Cerebellar cortex (tissue), 1 donor: ENCODE measurements at regions not wholly inside any gene's neighbourhood (a gene's known extent, or its start where the extent isn't known, plus 50 kb on each side); places are given as distances from the start of the nearest gene placed in this dataset.
"Not testable (repeated sequence)": the region's sequence is repeated elsewhere in the genome, so short reads cannot be mapped to it uniquely, and the experiment has no call there.

Source experiments
- DNase-seq: peaks from one replicate; pipeline ENCODE4 v3.0.0-alpha.2; 2015; ENCODE audit warnings: low spot score

DNA sequence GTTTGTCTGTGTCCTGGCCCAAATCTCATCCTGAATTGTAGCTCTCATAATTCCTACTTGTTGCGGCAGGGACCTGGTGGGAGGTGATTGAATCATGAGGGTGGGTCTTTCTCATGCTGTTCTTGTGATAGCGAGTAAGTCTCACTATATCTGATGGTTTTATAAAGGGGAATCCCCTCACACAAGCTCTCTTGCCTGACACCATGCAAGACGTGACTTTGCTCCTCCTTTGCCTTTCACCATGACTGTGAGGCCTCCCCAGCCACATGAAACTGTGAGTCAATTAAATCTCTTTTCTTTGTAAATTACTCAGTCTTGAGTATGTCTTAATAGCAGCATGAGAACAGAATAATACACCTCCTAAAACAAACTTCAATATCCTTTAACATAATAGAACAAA is 1065.6 kb downstream of the PLA2G4A start:
- DNase-seq: no peak

DNA sequence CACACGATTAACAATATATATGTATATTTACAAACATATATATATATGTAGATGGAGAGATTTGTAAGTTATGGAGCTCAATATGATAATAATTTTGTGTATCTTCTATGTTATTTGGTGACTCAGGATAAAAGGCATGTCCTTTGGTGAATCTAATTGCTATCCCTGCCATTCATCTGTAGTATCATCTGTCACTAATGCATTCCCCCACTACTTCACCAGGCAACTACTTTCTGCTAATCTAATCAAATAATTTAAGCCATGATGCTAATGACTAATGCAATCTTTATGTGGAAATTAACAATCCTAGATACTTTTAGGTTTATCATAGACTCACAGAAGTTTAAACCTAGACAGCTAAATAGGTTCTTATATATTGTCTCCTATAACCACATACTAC is 1074.5 kb downstream of the PLA2G4A start:
- no peak for DNase-seq

GRCh38 chr1:187909382-187909781 is 1080.6 kb downstream of the PLA2G4A start:
- no peak for DNase-seq

GRCh38 chr1:187911820-187912219 is 1083.1 kb downstream of the PLA2G4A start:
- DNase-seq: no peak

- no peak for DNase-seq
These were observed 1092.2 kb downstream of the PLA2G4A start for GRCh38 chr1:187920976-187921375.

DNA sequence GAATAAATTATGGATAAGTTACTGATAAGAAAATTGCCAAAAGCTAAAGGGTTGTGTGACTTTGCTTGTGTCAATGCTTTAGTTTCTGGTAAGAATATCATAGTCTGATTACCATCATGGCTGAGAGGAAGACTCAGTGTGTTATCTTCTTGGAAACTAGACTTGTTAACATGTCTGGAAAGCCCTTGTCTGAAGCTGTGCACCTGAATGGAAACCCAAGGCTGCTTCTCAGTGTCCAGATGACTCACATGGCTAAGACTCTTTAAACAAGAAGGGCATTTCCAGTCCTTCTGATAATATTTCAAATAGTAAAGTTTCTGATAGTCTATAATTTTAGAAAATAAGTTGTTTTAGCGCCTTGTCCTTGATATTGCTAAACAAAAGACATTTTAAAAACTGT is 1092.7 kb downstream of the PLA2G4A start:
- no peak for DNase-seq

DNA sequence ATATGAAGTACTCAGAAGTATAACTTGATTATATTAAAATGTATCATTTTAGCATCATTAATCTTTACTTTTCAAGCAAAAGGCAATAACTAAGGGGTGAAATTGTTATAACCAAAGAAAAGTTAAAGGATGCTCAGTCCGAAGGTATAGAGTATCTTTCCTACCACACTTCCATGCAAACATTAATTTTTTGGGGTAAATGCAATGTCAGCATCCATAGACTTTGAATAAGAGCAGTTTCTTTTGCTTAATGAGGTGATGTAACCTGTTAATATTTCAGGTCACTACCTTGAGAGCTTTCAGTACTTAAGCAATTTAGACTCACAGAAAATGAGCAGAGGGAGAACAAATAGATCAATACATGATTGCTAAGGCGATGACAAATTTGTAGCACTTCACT is 1093.5 kb downstream of the PLA2G4A start:
- DNase-seq: no peak

DNA sequence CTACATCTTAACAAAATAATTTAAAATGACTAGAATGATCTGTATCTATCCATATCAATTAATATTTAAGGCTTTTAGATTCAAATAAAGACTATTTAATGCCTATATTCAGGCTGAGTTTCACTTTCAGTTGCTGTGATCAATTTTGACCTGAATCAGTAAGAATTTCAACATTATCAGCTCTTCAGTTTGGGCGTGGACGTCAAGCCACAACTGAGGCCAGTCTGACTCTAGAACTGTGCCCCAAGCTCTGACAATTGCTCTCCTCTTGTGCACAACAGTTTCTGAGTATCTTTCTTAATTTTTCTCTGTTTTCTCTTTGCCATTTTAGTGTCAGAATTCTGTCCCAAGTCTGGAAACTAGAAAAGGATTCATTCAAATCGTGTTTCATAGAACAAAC is 1095.5 kb downstream of the PLA2G4A start:
- no peak for DNase-seq

GRCh38 chr1:187928288-187928687 is 1099.5 kb downstream of the PLA2G4A start:
- peak; percentile 9 for DNase-seq

GRCh38 chr1:187928696-187929095 is 1099.9 kb downstream of the PLA2G4A start:
- no peak for DNase-seq

- DNase-seq: no peak
These were observed 1103.0 kb downstream of the PLA2G4A start for GRCh38 chr1:187931776-187932175.

DNA sequence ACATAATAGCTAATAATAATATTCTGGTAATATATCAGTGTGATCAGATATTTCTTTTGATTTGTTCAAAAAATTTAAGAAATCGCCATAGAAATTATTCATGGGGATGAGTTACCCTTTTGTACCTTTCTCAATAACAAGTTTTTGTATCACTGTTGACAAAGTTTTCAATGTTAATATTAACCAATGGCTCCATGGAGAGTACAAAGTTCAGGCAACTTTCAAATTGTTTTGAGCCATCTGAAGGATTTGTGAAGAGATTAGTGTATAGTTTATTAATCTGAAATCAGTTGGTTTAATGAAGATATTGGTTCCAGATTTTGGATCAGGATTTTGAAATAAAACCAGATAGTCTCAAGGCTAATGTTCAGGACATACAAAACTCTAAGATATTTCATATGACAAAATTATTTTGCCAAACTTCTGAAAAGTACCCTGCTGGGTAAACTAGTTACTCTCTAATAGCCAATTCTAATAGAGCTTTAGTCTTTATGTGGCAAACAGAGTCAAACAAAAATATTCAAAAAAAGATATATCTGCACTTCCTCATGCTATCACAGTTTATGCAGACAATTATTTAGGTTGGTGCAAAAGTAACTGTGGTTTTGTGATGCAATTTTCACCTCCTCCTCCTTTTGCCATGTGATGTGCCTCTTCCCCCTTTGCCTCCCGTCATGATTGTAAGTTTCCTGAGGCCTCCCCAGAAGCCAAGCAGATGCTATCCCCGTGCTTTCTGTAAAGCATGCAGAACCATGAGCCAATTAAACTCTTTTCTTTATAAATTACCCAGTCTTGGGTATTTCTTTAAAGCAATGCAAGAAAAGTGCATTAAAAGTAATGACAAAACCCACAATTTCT is 1105.0 kb downstream of the PLA2G4A start:
- DNase-seq: no peak

- DNase-seq: no peak
These were observed 1107.9 kb downstream of the PLA2G4A start for GRCh38 chr1:187936667-187937066.

DNA sequence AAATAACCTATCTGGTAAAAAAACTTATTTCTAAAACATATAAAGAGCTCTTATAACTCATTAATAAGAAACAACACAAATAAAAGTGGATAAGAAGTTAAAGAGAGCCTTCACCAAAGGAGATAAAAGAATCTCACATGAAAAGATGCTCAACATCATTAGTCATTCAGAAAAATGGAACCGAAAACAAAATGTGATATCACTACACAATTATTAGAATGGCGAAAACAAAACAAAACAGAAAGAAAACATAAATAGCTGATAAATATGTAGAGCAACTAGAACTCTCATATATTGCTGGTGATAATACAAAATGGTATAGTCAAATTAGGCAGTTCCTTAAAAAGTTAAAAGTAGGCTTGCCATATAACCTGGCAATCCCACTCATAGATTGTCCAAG is 1109.3 kb downstream of the PLA2G4A start:
- no peak for DNase-seq

- no peak for DNase-seq
These were observed 1114.2 kb downstream of the PLA2G4A start for GRCh38 chr1:187942986-187943385.

GRCh38 chr1:187943606-187944403 is 1115.1 kb downstream of the PLA2G4A start:
- no peak for DNase-seq

DNA sequence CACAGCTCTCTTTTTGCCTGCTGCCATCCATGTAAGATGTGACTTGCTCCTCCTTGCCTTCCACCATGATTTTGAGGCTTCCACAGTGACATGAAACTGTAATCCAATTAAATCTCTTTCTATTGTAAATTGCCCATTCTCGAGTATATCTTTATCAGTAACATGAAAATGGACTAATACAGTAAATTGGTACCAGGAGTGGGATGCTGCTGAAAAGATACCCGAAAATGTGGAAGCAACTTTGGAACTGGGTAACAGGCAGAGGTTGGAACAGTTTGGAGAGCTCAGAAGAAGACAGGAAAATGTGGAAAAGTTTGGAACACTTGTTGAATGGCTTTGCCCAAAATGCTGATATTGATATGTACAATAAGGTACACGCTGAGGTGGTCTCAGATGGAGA is 1117.9 kb downstream of the PLA2G4A start:
- DNase-seq: not testable (repeated sequence)

DNA sequence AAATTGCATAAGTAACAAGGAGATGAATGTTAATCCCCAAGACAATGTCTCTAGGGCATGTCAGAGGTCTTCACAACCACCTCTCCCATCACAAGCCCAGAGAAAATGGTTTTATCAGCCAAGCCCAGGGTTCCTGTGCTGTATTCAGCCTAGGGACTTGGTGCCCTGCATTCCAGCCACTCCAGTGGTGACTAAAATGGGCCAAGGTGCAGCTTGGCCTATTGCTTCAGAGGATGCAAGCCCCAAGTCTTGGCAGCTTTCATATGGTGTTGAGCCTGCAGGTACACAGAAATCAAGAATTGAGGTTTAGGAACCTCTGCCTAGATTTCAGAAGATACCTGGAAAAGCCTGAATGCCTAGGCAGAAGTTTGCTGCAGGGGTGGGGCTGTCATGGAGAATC is 1118.6 kb downstream of the PLA2G4A start:
- no peak for DNase-seq

DNA sequence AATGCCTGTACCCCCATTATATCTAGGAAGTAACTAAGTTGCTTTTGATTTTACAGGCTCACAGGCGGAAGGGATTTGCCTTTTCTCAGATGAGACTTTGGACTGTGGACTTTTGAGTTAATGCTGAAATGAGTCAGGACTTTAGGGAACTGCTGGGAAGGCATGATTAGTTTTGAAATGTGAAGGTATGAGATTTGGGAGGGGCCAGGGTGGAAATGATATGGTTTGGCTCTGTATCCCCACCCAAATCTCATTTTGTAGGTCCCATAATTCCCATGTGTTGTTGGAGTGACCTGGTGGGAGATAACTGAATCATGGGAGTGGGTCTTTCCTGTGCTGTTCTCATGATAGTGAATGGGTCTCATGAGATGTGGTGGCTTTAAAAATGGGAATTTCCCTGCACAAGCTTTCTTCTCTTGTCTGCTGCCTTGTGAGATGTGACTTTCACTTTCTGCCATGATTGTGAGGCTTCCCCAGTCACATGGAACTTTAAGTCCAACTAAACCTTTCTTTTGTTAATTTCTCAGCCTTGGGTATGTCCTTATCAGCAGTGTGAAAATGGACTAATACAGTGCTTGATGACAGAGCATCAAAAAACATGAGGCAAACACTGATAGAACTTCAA is 1119.5 kb downstream of the PLA2G4A start:
- DNase-seq: no peak

DNA sequence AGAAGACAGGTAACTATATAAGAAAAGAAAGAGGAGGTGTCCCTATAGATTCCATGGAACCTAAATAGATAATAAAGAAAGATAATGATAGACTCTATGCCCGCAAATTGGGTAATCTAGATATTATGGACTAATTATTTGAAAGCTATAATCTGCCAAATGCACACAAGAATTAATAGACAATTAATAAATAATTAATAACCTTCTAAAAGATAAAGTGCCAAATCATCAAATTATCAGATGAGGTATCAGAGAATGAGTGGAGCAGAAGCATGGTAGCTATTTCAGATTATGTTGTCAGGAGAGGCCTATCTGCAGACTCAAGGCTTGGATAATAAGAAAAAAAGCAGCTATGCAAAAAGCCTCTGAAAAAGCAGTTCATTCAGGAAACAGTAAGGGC is 1120.8 kb downstream of the PLA2G4A start:
- no peak for DNase-seq

- no peak for DNase-seq
These were observed 1123.1 kb downstream of the PLA2G4A start for GRCh38 chr1:187951817-187952216.

DNA sequence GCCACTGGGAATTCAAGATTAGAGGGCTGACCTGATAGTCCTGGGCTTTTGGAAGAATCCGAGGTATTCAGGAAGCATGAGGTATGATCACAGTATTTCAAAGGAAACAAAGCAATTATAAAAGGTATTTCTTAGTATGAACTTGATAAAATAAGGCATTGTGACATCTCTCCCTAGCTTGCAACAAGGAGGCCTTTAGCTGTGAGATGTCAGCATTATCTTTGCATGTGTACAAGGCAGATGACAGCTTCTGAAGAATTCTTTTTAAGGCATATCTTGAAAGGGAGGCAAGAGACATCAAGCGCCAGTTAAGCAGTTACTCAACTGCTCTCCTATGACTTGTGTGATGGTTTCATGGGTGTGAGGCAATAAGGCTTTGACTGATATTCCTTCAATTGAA is 1123.7 kb downstream of the PLA2G4A start:
- no peak for DNase-seq

- no peak for DNase-seq
These were observed 1128.2 kb downstream of the PLA2G4A start for GRCh38 chr1:187956975-187957374.
